ENCODE measurements at regions not wholly inside any gene's neighbourhood (a gene's known extent, or its start where the extent isn't known, plus 50 kb on each side); places are given as distances from the start of the nearest gene placed in this dataset.

DNA sequence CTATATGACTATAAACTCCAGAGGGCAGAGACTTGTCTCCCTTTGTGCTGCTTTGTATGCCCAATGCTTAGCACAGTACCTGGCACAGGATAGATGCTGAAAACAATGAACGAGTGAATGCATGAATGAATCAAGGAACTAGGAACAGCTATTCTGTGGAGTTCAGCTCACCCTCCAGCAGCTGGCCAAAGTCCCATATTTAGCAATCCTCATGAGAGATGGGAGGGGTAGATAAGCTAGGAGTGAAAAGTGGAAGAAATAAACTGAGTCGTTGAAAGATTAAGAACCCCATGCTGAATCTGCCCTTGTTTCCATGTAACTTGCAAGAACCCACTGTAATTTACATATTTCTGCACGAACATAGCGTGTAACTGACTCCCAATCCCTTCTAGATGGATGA lies 106.5 kb downstream of the MAFB start:
- no peaks in the 10 kb centered on the region for H3K36me3 ChIP-seq (ENCODE audit: control insufficient read depth in 2 of 2, insufficient read depth in 1 of 2, low read length in 2 of 2)
- POLR2A ChIA-PET = no interaction called here
- no peak overlapping the region for H3K27ac ChIP-seq (ENCODE audit: extremely low read depth, low read depth, low read length)
- no peak overlapping the region for H3K4me3 ChIP-seq (ENCODE audit: low read depth, low read length)
- TF ChIP-seq ZNF624 (tag by site-specific recombination; IDR thresholded peaks at IDR 0.05) (no peak), ZBTB17 (tag by site-specific recombination; IDR thresholded peaks at IDR 0.05) (no peak), SETDB1 (IDR thresholded peaks at IDR 0.05; ENCODE audit: insufficient read length, low read length) (no peak), ZNF600 (tag by site-specific recombination; IDR thresholded peaks at IDR 0.05) (no peak), ZNF2 (tag by site-specific recombination; IDR thresholded peaks at IDR 0.05) (no peak), ZNF184 (tag by site-specific recombination; IDR thresholded peaks at IDR 0.05) (no peak), ZNF202 (tag by site-specific recombination; IDR thresholded peaks at IDR 0.05; ENCODE audit: borderline replicate concordance) (no peak), ZNF555 (tag by site-specific recombination; conservative IDR thresholded peaks at IDR 0.05) (no peak), ZNF776 (tag by site-specific recombination; IDR thresholded peaks at IDR 0.05; ENCODE audit: borderline replicate concordance) (no peak), ZNF354C (tag by site-specific recombination; IDR thresholded peaks at IDR 0.05; ENCODE audit: borderline replicate concordance, low read depth) (no peak), MZF1 (tag by site-specific recombination; IDR thresholded peaks at IDR 0.05; ENCODE audit: borderline replicate concordance) (no peak), ZBTB11 (tag by site-specific recombination; conservative IDR thresholded peaks at IDR 0.05; ENCODE audit: low read depth) (no peak)
- TF ChIP-seq, protein P1, sequence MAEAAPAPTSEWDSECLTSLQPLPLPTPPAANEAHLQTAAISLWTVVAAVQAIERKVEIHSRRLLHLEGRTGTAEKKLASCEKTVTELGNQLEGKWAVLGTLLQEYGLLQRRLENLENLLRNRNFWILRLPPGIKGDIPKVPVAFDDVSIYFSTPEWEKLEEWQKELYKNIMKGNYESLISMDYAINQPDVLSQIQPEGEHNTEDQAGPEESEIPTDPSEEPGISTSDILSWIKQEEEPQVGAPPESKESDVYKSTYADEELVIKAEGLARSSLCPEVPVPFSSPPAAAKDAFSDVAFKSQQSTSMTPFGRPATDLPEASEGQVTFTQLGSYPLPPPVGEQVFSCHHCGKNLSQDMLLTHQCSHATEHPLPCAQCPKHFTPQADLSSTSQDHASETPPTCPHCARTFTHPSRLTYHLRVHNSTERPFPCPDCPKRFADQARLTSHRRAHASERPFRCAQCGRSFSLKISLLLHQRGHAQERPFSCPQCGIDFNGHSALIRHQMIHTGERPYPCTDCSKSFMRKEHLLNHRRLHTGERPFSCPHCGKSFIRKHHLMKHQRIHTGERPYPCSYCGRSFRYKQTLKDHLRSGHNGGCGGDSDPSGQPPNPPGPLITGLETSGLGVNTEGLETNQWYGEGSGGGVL (tag by site-specific recombination; IDR thresholded peaks at IDR 0.05) = no peak
- TF ChIP-seq, protein P2, sequence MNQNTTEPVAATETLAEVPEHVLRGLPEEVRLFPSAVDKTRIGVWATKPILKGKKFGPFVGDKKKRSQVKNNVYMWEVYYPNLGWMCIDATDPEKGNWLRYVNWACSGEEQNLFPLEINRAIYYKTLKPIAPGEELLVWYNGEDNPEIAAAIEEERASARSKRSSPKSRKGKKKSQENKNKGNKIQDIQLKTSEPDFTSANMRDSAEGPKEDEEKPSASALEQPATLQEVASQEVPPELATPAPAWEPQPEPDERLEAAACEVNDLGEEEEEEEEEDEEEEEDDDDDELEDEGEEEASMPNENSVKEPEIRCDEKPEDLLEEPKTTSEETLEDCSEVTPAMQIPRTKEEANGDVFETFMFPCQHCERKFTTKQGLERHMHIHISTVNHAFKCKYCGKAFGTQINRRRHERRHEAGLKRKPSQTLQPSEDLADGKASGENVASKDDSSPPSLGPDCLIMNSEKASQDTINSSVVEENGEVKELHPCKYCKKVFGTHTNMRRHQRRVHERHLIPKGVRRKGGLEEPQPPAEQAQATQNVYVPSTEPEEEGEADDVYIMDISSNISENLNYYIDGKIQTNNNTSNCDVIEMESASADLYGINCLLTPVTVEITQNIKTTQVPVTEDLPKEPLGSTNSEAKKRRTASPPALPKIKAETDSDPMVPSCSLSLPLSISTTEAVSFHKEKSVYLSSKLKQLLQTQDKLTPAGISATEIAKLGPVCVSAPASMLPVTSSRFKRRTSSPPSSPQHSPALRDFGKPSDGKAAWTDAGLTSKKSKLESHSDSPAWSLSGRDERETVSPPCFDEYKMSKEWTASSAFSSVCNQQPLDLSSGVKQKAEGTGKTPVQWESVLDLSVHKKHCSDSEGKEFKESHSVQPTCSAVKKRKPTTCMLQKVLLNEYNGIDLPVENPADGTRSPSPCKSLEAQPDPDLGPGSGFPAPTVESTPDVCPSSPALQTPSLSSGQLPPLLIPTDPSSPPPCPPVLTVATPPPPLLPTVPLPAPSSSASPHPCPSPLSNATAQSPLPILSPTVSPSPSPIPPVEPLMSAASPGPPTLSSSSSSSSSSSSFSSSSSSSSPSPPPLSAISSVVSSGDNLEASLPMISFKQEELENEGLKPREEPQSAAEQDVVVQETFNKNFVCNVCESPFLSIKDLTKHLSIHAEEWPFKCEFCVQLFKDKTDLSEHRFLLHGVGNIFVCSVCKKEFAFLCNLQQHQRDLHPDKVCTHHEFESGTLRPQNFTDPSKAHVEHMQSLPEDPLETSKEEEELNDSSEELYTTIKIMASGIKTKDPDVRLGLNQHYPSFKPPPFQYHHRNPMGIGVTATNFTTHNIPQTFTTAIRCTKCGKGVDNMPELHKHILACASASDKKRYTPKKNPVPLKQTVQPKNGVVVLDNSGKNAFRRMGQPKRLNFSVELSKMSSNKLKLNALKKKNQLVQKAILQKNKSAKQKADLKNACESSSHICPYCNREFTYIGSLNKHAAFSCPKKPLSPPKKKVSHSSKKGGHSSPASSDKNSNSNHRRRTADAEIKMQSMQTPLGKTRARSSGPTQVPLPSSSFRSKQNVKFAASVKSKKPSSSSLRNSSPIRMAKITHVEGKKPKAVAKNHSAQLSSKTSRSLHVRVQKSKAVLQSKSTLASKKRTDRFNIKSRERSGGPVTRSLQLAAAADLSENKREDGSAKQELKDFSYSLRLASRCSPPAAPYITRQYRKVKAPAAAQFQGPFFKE (tag by site-specific recombination; IDR thresholded peaks at IDR 0.05; ENCODE audit: borderline replicate concordance) = no peak
- TF ChIP-seq, protein P3, sequence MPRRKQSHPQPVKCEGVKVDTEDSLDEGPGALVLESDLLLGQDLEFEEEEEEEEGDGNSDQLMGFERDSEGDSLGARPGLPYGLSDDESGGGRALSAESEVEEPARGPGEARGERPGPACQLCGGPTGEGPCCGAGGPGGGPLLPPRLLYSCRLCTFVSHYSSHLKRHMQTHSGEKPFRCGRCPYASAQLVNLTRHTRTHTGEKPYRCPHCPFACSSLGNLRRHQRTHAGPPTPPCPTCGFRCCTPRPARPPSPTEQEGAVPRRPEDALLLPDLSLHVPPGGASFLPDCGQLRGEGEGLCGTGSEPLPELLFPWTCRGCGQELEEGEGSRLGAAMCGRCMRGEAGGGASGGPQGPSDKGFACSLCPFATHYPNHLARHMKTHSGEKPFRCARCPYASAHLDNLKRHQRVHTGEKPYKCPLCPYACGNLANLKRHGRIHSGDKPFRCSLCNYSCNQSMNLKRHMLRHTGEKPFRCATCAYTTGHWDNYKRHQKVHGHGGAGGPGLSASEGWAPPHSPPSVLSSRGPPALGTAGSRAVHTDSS (tag by site-specific recombination; IDR thresholded peaks at IDR 0.05) = no peak
- H3K9me3 ChIP-seq (ENCODE audit: control insufficient read depth, insufficient read depth, low read depth, low read length) = no peaks in the 10 kb centered on the region
- CTCF ChIA-PET = no interaction called here
- H3K4me1 ChIP-seq (ENCODE audit: control insufficient read depth, insufficient read depth, low read length) = no peaks in the 10 kb centered on the region

Measured in HEK293 (cell line).